SK-N-SH (cell line): ENCODE measurements at regions not wholly inside any gene's neighbourhood (a gene's known extent, or its start where the extent isn't known, plus 50 kb on each side); places are given as distances from the start of the nearest gene placed in this dataset.

Experiments
- CTCF ChIP-seq: fragments of 200-600 bp; sonication (generic); IDR thresholded peaks from 2 replicates; pipeline ENCODE4 v1.6.1; 2017; ENCODE audit warnings: antibody characterized with exemption, mild to moderate bottlenecking, moderate library complexity
- EP300 ChIP-seq, 2 experiments: IDR thresholded peaks; 2 replicates each; pipeline versions ENCODE4 v1.4.0 to v1.6.1; 2012; ENCODE audit warnings: borderline replicate concordance in 1 of 2, low read depth in 1 of 2, low read length in 1 of 2
- NRF1 ChIP-seq: IDR thresholded peaks from 2 replicates; pipeline ENCODE4 v1.6.1; 2012; ENCODE audit warnings: low read depth, mild to moderate bottlenecking, low read length
- POLR2AphosphoS5 ChIP-seq: IDR thresholded peaks from 2 replicates; pipeline ENCODE4 v1.6.1; 2012; ENCODE audit warnings: low read depth, low read length
- RAD21 ChIP-seq: IDR thresholded peaks from 2 replicates; pipeline ENCODE4 v1.6.1; 2012; ENCODE audit warnings: mild to moderate bottlenecking, low read length
- SMC3 ChIP-seq: IDR thresholded peaks from 2 replicates; pipeline ENCODE4 v1.6.1; 2012; ENCODE audit warnings: low read depth, low read length, improper control_type of control experiment
- ZBTB33 ChIP-seq: IDR thresholded peaks from 2 replicates; pipeline ENCODE4 v1.4.0; 2012; ENCODE audit warnings: low read depth, borderline replicate concordance

DNA sequence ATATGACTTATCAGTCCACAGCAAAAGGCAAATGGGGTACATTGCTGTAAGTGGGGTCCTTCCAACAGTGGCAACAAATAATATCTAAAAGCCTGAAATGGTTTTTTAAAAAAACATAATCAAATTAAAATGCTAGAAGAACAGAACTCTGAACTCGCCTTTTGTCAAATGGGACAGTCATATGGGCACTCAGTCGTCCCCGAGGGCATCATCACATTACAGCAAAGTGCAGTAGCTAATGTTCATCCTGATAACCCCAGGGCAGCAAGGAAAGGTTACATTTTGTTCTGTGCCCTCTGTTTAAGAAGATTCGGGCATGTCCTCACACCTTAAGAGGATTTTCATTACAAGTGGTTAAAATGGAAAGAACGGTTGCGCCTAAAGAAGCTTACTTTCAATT, 997.9 kb upstream of the TENM3 start:
- TF ChIP-seq CTCF (no peak), RAD21 (no peak), EP300 (IDR thresholded peaks at IDR 0.05; ENCODE audit: borderline replicate concordance in 1 of 2, low read depth in 1 of 2, low read length in 1 of 2) (no peak), POLR2AphosphoS5 (no peak), SMC3 (no peak), NRF1 (no peak), ZBTB33 (no peak)
